Omental fat pad (tissue), 3 donors: ENCODE measurements at regions not wholly inside any gene's neighbourhood (a gene's known extent, or its start where the extent isn't known, plus 50 kb on each side); places are given as distances from the start of the nearest gene placed in this dataset.

Experiments
- ATAC-seq: fragments of 150-250 bp; one replicate; pipeline ENCODE4 v1.9.1; 2016; ENCODE audit warnings: mild to moderate bottlenecking, moderate library complexity; ENCODE audit not compliant: low FRiP score
- DNase-seq: peaks from one replicate; pipeline ENCODE4 v3.0.0-alpha.2; 2019; ENCODE audit warnings: low spot score
- CTCF ChIP-seq, 3 donors: fragments of 450-650 bp; IDR thresholded peaks; one replicate each; pipeline ENCODE4 v1.5.1; 2016 to 2017; ENCODE audit warnings: antibody characterized with exemption in 3 of 3, mild to moderate bottlenecking in 3 of 3, moderate library complexity in 2 of 3

GRCh38 chr1:94319319-94320102 lies 82.1 kb upstream of the ARHGAP29 start:
- no peak for TF ChIP-seq CTCF (IDR thresholded peaks at IDR 0.05)
- DNase-seq (no peak), ATAC-seq (no peak)

GRCh38 chr1:94318505-94319030 lies 81.2 kb upstream of the ARHGAP29 start:
- no peak for ATAC-seq
- TF ChIP-seq CTCF (IDR thresholded peaks at IDR 0.05), result no peak
- no peak for DNase-seq

- ATAC-seq, result no peak
- TF ChIP-seq CTCF (IDR thresholded peaks at IDR 0.05), result no peak
These were observed 80.4 kb upstream of the ARHGAP29 start for GRCh38 chr1:94317790-94318188.

GRCh38 chr1:94316836-94317789 lies 79.7 kb upstream of the ARHGAP29 start:
- TF ChIP-seq CTCF (IDR thresholded peaks at IDR 0.05), result no peak
- DNase-seq, result no peak
- no peak for ATAC-seq

More at GRCh38 chr1:94317790-94318188, 80.4 kb upstream of the ARHGAP29 start:
- DNase-seq, result no peak

- ATAC-seq (no peak), DNase-seq (no peak)
- no peak for TF ChIP-seq CTCF (IDR thresholded peaks at IDR 0.05)
These were observed 78.8 kb upstream of the ARHGAP29 start for GRCh38 chr1:94316183-94316582.

- no peak for TF ChIP-seq CTCF (IDR thresholded peaks at IDR 0.05)
- DNase-seq (no peak), ATAC-seq (peak; percentile 51)
These were observed 78.2 kb upstream of the ARHGAP29 start for GRCh38 chr1:94315552-94316116.
